H1 (cell line): ENCODE measurements at regions not wholly inside any gene's neighbourhood (a gene's known extent, or its start where the extent isn't known, plus 50 kb on each side); places are given as distances from the start of the nearest gene placed in this dataset.

Source experiments
- CTCF ChIA-PET: fragments of 300-600 bp; sonication (Branson Sonifier 250); formaldehyde crosslinking; loops from one replicate; lab custom pipeline; 2021; ENCODE audit not compliant: partially characterized antibody; lab: Charles Lee
- POLR2A ChIA-PET: fragments of 300-600 bp; sonication (Branson Sonifier 250); formaldehyde crosslinking; loops from one replicate; lab custom pipeline; 2021; ENCODE audit warnings: inconsistent platforms; ENCODE audit not compliant: partially characterized antibody; lab: Charles Lee
- DNase-seq, 2 experiments: peaks; one replicate each; pipeline versions ENCODE4 v3.0.0 to v3.0.0-alpha.2; 2010 to 2022; ENCODE audit warnings: low spot score in 2 of 2, low read depth in 1 of 2, mixed read lengths in 1 of 2
- FAIRE-seq: peaks from 2 replicates; lab custom pipeline; 2011; peaks lifted over from hg19 to GRCh38; lab: Jason Lieb, UNC
- H2AFZ ChIP-seq: 2 replicates; pipeline ENCODE4 v1.8.1; 2012; ENCODE audit warnings: low read length, inconsistent platforms
- H2AK5ac ChIP-seq: 2 replicates; pipeline ENCODE4 v1.6.1; 2013; ENCODE audit warnings: low read depth, low read length
- H2BK120ac ChIP-seq: replicated peaks from 2 replicates; pipeline ENCODE3; 2013; ENCODE audit warnings: low read depth, low read length, inconsistent platforms
- H2BK12ac ChIP-seq: 2 replicates; pipeline ENCODE4 v1.6.1; 2013; ENCODE audit warnings: low read depth, low read length
- H2BK15ac ChIP-seq: 2 replicates; pipeline ENCODE4 v1.6.1; 2013; ENCODE audit warnings: low read length
- H2BK20ac ChIP-seq: 2 replicates; pipeline ENCODE4 v1.6.1; 2013; ENCODE audit warnings: low read length
- H2BK5ac ChIP-seq: 2 replicates; pipeline ENCODE4 v1.6.1; 2013; ENCODE audit warnings: low read depth, low read length
- H3K14ac ChIP-seq: 2 replicates; pipeline ENCODE4 v1.6.1; 2013; ENCODE audit warnings: inconsistent platforms; ENCODE audit not compliant: insufficient read length
- H3K18ac ChIP-seq: 2 replicates; pipeline ENCODE4 v1.6.1; 2013; ENCODE audit warnings: low read length; ENCODE audit errors: extremely low read depth
- H3K23ac ChIP-seq: 2 replicates; pipeline ENCODE4 v1.6.1; 2013; ENCODE audit warnings: inconsistent platforms; ENCODE audit not compliant: insufficient read length
- H3K23me2 ChIP-seq: 2 replicates; pipeline ENCODE4 v1.6.1; 2013; ENCODE audit warnings: low read depth, low read length
- H3K27ac ChIP-seq: 2 replicates; pipeline ENCODE4 v1.6.1; 2011; ENCODE audit warnings: low read depth, low read length, inconsistent platforms
- H3K27me3 ChIP-seq, 4 experiments: replicated peaks in 1 of 4; 1 replicate in 1 of 4; 2 replicates in 3 of 4; pipeline versions ENCODE4 v1.6.1 to v1.8.1; 2011 to 2013; ENCODE audit warnings: low read length in 3 of 4, mild to moderate bottlenecking in 3 of 4, inconsistent platforms in 2 of 4, mixed read lengths in 2 of 4, moderate library complexity in 1 of 4; ENCODE audit not compliant: control insufficient read depth in 3 of 4, insufficient read depth in 3 of 4; ENCODE audit errors: extremely low read depth in 1 of 4
- H3K36me3 ChIP-seq, 4 experiments: 2 replicates each; pipeline versions ENCODE4 v1.6.1 to v1.8.1; 2011 to 2013; ENCODE audit warnings: mild to moderate bottlenecking in 4 of 4, low read length in 3 of 4, moderate library complexity in 2 of 4, control low read depth in 1 of 4, inconsistent platforms in 1 of 4; ENCODE audit not compliant: insufficient read depth in 4 of 4, control insufficient read depth in 2 of 4
- H3K4ac ChIP-seq: replicated peaks from 2 replicates; pipeline ENCODE3; 2013; ENCODE audit warnings: low read length, low read depth, mixed read lengths, inconsistent platforms; ENCODE audit not compliant: insufficient read length
- H3K4me1 ChIP-seq, 4 experiments: replicated peaks in 1 of 4; 1 replicate in 1 of 4; 2 replicates in 3 of 4; pipeline versions ENCODE4 v1.6.1 to v1.8.1; 2011 to 2013; ENCODE audit warnings: low read length in 3 of 4, inconsistent platforms in 2 of 4, mixed read lengths in 1 of 4; ENCODE audit not compliant: insufficient read depth in 4 of 4, control insufficient read depth in 3 of 4
- H3K4me2 ChIP-seq, 2 experiments: 2 replicates each; pipeline versions ENCODE4 v1.6.1 to v1.8.1; 2011 to 2013; ENCODE audit warnings: low read depth in 2 of 2, low read length in 2 of 2, control low read depth in 1 of 2, inconsistent platforms in 1 of 2, mild to moderate bottlenecking in 1 of 2; ENCODE audit not compliant: insufficient read depth in 1 of 2
- H3K4me3 ChIP-seq, 4 experiments: fragments of 200-600, 300-600 bp in 1 of 4; sonication (generic), shearing (Covaris generic), sonication (Bioruptor Twin) in 1 of 4; 2 replicates each; pipeline versions ENCODE4 v1.5.1 to v1.8.1; 2011 to 2016; ENCODE audit warnings: low read length in 4 of 4, low read depth in 3 of 4, control low read depth in 2 of 4, inconsistent platforms in 2 of 4, mild to moderate bottlenecking in 2 of 4, mixed read lengths in 1 of 4, moderate library complexity in 1 of 4; ENCODE audit not compliant: insufficient read depth in 2 of 4; ENCODE audit errors: extremely low read depth in 1 of 4
- H3K56ac ChIP-seq: replicated peaks from 2 replicates; pipeline ENCODE3; 2013; ENCODE audit warnings: low read depth, mild to moderate bottlenecking, mixed read lengths, low read length, inconsistent platforms; ENCODE audit not compliant: insufficient read length
- H3K79me1 ChIP-seq: 2 replicates; pipeline ENCODE4 v1.6.1; 2013; ENCODE audit warnings: low read depth, low read length, control low read depth
- H3K79me2 ChIP-seq, 2 experiments: 2 replicates each; pipeline versions ENCODE4 v1.6.1 to v1.8.1; 2012 to 2013; ENCODE audit warnings: low read length in 2 of 2, mild to moderate bottlenecking in 2 of 2, inconsistent platforms in 1 of 2; ENCODE audit not compliant: insufficient read depth in 2 of 2, control insufficient read depth in 1 of 2
- H3K9ac ChIP-seq, 4 experiments: replicated peaks in 1 of 4; 1 replicate in 1 of 4; 2 replicates in 3 of 4; pipeline versions ENCODE4 v1.6.1 to v1.8.1; 2011 to 2013; ENCODE audit warnings: low read depth in 3 of 4, low read length in 3 of 4, control low read depth in 2 of 4, mild to moderate bottlenecking in 2 of 4, moderate library complexity in 2 of 4, inconsistent platforms in 1 of 4; ENCODE audit errors: extremely low read depth in 1 of 4
- H3K9me3 ChIP-seq, 2 experiments: 2 replicates each; pipeline versions ENCODE4 v1.6.1 to v1.8.1; 2012 to 2013; ENCODE audit warnings: mild to moderate bottlenecking in 2 of 2, moderate library complexity in 2 of 2, control low read depth in 1 of 2, inconsistent platforms in 1 of 2, low read depth in 1 of 2, low read length in 1 of 2, mixed read lengths in 1 of 2; ENCODE audit not compliant: insufficient read depth in 2 of 2
- H4K20me1 ChIP-seq, 2 experiments: replicated peaks in 1 of 2; 2 replicates each; pipeline versions ENCODE3 to v1.8.1; 2011 to 2013; ENCODE audit warnings: inconsistent platforms in 2 of 2, low read length in 2 of 2, mild to moderate bottlenecking in 1 of 2; ENCODE audit not compliant: insufficient read depth in 2 of 2, control insufficient read depth in 1 of 2
- H4K5ac ChIP-seq: 2 replicates; pipeline ENCODE4 v1.6.1; 2013; ENCODE audit warnings: low read length, low read depth, mixed read lengths, inconsistent platforms; ENCODE audit not compliant: insufficient read length
- H4K8ac ChIP-seq: 2 replicates; pipeline ENCODE4 v1.8.0; 2013; ENCODE audit warnings: mild to moderate bottlenecking, moderate library complexity, low read length, inconsistent platforms; ENCODE audit not compliant: insufficient read depth; ENCODE audit errors: extremely low read depth
- H4K91ac ChIP-seq: replicated peaks from 2 replicates; pipeline ENCODE3; 2013; ENCODE audit warnings: low read length, mixed read lengths, inconsistent platforms; ENCODE audit not compliant: insufficient read length
- HDAC6 ChIP-seq: IDR thresholded peaks from one replicate; pipeline ENCODE4 v1.7.1; 2012; ENCODE audit warnings: low read depth, mild to moderate bottlenecking, inconsistent platforms, low read length, moderate library complexity
- USF2 ChIP-seq: IDR thresholded peaks from 2 replicates; pipeline ENCODE4 v1.6.1; 2011; ENCODE audit warnings: low read length, improper control_type of control experiment
- WGBS, 2 experiments: shearing (Covaris generic) in 1 of 2; methylation state at CpG; one replicate each; pipeline versions ENCODE4 v1.1.6 to v1.1.7; 2013 to 2015; ENCODE audit warnings: low lambda C conversion rate in 2 of 2, mixed read lengths in 2 of 2, inconsistent platforms in 1 of 2, low coverage in 1 of 2, missing lambda C conversion rate in 1 of 2; ENCODE audit not compliant: insufficient replicate concordance in 2 of 2, insufficient coverage in 1 of 2, insufficient read length in 1 of 2; ENCODE audit errors: extremely low coverage in 1 of 2, missing lambda C conversion rate in 1 of 2; 5-methylcytosine and 5-hydroxymethylcytosine counted together

GRCh38 chr18:77708826-77709506, 459.3 kb downstream of the GALR1 start:
- Histone ChIP-seq H2BK120ac (no peak overlapping the region), H4K91ac (no peak overlapping the region), H2AFZ (no peak overlapping the region), H3K4me1 (no peaks in the 10 kb centered on the region), H2BK15ac (no peak overlapping the region), H3K79me1 (no peaks in the 10 kb centered on the region), H2BK12ac (no peak overlapping the region), H3K4me3 (no peak overlapping the region), H2BK5ac (no peak overlapping the region), H3K9me3 (no peaks in the 10 kb centered on the region), H3K27ac (no peak overlapping the region), H3K56ac (no peak overlapping the region), H3K18ac (no peak overlapping the region), H4K20me1 (no peaks in the 10 kb centered on the region), H3K9ac (no peak overlapping the region), H3K23ac (no peak overlapping the region), H3K79me2 (no peaks in the 10 kb centered on the region), H4K5ac (no peak overlapping the region), H3K36me3 (no peaks in the 10 kb centered on the region), H4K8ac (no peak overlapping the region), H2BK20ac (no peak overlapping the region), H3K4ac (no peak overlapping the region), H3K23me2 (no peaks in the 10 kb centered on the region), H2AK5ac (no peak overlapping the region), H3K4me2 (no peak overlapping the region), H3K14ac (no peak overlapping the region), H3K27me3 (no peaks in the 10 kb centered on the region; a peak in 1 of 7 replicates)
- CTCF ChIA-PET = interaction anchor here (0.6 to 1.6 kb wide), 5 partner anchors 10 to 60 kb away, joined by 3 to 4 read pairs (median 3); no protein-coding TSS in a partner anchor
- POLR2A ChIA-PET = interaction anchor here (1.2 kb wide), 1 partner anchor 36 kb away, joined by 3 read pairs; no protein-coding TSS in a partner anchor
- no peak for FAIRE-seq
- no peak for DNase-seq
- WGBS, 2 experiments = 89% methylated on average over 4 of the region's 4 CpGs; no CpG with 5 or more reads in 1 of the 2 experiments
- TF ChIP-seq HDAC6 (no peak), USF2 (no peak)
